WERI-Rb-1 (cell line): ENCODE measurements at regions not wholly inside any gene's neighbourhood (a gene's known extent, or its start where the extent isn't known, plus 50 kb on each side); places are given as distances from the start of the nearest gene placed in this dataset.

Experiments used
- DNase-seq: peaks from one replicate; pipeline ENCODE4 v3.0.0-alpha.2; 2020
- H3K27ac ChIP-seq: fragments of 250-450 bp; sonication (Bioruptor Pico); 2 replicates; pipeline ENCODE4 v1.5.1; 2020; ENCODE audit warnings: mild to moderate bottlenecking, moderate library complexity
- H3K27me3 ChIP-seq: fragments of 250-450 bp; sonication (Bioruptor Pico); 2 replicates; pipeline ENCODE4 v1.5.1; 2021; ENCODE audit warnings: mild to moderate bottlenecking, low read depth, moderate library complexity; ENCODE audit not compliant: insufficient read depth, severe bottlenecking
- H3K36me3 ChIP-seq: fragments of 250-450 bp; sonication (Bioruptor Pico); 2 replicates; pipeline ENCODE4 v1.5.1; 2020; ENCODE audit warnings: mild to moderate bottlenecking, moderate library complexity
- H3K4me3 ChIP-seq: 2 replicates; pipeline ENCODE4 v1.5.1; 2011; ENCODE audit warnings: low read depth, mild to moderate bottlenecking, control low read depth, low read length
- H3K9me3 ChIP-seq: fragments of 250-450 bp; sonication (Bioruptor Pico); 2 replicates; pipeline ENCODE4 v1.5.1; 2021; ENCODE audit warnings: mild to moderate bottlenecking, moderate library complexity; ENCODE audit not compliant: severe bottlenecking
- TF ChIP-seq, protein P1 (sequence below): IDR thresholded peaks from 2 replicates; pipeline ENCODE4 v1.5.1; 2011; ENCODE audit warnings: low read depth, mild to moderate bottlenecking, control low read depth, inconsistent platforms, low read length

DNA sequence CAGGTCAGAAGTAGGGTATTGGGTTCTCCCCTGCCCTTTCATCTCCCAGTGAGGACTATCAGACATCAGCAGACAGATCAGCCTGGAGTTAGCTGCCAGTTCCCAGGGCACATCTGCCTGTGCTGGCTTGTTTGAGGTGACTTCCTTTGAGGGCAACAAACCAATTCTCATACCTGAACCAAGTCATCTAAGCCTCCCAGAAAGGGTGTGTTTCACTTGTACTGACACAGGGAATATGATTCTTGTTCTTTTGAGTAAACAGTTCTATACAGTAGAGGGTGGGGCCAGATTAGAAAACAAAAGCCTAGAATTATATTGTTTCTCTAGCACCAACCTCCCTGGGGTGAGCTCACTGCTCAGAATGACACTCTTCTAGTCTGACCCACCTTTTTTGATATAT lies 591.9 kb downstream of the SLC4A3 start:
- TF ChIP-seq, protein P1, sequence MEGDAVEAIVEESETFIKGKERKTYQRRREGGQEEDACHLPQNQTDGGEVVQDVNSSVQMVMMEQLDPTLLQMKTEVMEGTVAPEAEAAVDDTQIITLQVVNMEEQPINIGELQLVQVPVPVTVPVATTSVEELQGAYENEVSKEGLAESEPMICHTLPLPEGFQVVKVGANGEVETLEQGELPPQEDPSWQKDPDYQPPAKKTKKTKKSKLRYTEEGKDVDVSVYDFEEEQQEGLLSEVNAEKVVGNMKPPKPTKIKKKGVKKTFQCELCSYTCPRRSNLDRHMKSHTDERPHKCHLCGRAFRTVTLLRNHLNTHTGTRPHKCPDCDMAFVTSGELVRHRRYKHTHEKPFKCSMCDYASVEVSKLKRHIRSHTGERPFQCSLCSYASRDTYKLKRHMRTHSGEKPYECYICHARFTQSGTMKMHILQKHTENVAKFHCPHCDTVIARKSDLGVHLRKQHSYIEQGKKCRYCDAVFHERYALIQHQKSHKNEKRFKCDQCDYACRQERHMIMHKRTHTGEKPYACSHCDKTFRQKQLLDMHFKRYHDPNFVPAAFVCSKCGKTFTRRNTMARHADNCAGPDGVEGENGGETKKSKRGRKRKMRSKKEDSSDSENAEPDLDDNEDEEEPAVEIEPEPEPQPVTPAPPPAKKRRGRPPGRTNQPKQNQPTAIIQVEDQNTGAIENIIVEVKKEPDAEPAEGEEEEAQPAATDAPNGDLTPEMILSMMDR, result no peak
- Histone ChIP-seq H3K27ac (no peak overlapping the region), H3K4me3 (no peak overlapping the region), H3K27me3 (no peaks in the 10 kb centered on the region), H3K9me3 (no peaks in the 10 kb centered on the region), H3K36me3 (no peaks in the 10 kb centered on the region)
- no peak for DNase-seq

DNA sequence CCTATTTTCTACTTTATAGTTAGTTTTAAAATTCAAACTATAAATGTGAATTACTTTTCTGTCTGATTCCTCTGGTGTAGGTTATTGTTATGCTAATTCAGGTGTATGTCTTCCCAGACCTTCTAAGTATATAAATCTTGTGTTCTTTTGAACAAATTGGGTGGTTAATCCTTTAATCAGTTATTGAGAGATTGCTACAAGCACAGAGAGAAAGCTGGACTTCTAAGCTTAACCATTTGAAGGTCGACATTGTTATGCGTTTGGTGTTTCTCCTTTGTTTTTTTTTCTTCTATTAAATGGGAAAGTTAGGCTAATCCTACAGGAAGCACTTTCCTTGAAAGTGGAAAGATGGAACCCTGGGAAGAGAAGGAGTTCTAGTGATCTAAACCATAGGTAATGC lies 592.6 kb downstream of the SLC4A3 start:
- Histone ChIP-seq H3K27me3 (no peaks in the 10 kb centered on the region), H3K27ac (no peak overlapping the region), H3K9me3 (no peaks in the 10 kb centered on the region)

DNA sequence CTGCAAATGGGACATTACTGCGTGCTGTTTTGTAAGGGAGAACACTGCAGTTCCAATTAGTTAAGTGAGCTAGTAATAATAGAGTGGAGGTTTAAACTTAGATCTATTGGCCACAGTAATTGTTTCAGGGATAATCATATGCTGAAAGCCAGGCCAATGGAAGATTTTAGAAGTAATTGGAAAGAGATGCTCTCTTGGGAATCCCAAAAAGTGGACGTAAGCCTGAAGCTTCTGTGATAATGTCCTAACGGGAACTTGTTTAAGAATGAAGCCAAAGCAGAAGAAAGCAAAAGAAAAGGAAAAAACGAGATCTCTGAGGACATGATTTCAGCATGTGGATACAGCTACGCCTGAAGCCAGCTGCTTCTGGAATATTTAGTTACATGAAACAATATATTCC lies 594.6 kb downstream of the SLC4A3 start:
- TF ChIP-seq, protein P1, result no peak
- H3K27ac ChIP-seq, result no peak overlapping the region
- H3K27me3 ChIP-seq, result no peaks in the 10 kb centered on the region
- no peak overlapping the region for H3K4me3 ChIP-seq
- no peaks in the 10 kb centered on the region for H3K9me3 ChIP-seq
- H3K36me3 ChIP-seq, result no peaks in the 10 kb centered on the region
- no peak for DNase-seq

More for the DNA sequence above, 592.6 kb downstream of the SLC4A3 start:
- TF ChIP-seq, protein P1, result no peak
- Histone ChIP-seq H3K36me3 (no peaks in the 10 kb centered on the region), H3K4me3 (no peak overlapping the region)
- DNase-seq, result no peak

DNA sequence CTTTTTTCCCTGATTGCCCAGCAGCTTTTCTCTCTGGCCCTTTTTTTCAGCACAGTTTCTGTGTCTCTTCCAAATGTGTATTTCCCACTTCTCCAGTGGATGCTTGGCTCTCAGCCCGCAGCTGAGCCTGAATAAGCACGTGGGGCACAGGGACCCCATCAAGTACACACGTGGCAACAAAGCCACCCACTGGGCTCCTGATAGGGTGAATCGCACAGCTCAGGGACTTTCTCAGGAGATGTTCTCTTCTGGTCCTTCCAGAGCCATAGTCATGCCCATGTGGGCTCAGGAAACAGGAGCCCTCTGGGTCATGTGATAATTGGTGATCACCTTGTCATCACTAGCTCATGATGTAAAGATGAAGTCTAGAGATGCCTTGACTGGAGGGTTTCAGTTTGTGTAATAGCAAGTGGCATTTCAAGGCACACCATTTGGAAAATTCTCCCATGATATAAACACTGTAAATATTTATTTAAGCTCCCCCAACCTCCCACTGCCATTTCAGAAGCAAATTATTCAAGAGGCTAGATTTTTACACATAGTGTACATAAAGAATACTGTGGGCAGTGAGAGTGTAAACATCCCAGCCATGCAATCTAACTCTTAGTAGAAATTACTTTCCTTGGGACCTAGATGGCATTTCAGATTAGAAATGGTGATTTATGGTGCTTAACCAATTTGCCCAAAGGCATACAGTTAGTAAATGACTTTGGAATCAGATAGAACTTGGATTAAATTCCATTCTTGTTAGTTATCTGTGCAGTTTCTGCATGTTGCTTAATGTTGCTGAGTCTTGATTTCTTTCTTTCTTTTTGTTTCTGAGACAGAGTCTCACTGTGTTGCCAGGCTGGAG lies 597.5 kb downstream of the SLC4A3 start:
- H3K36me3 ChIP-seq, result no peaks in the 10 kb centered on the region
- no peak for DNase-seq
- TF ChIP-seq, protein P1, result no peak
- no peaks in the 10 kb centered on the region for H3K27me3 ChIP-seq
- H3K4me3 ChIP-seq, result no peak overlapping the region
- H3K27ac ChIP-seq, result no peak overlapping the region
- no peaks in the 10 kb centered on the region for H3K9me3 ChIP-seq

DNA sequence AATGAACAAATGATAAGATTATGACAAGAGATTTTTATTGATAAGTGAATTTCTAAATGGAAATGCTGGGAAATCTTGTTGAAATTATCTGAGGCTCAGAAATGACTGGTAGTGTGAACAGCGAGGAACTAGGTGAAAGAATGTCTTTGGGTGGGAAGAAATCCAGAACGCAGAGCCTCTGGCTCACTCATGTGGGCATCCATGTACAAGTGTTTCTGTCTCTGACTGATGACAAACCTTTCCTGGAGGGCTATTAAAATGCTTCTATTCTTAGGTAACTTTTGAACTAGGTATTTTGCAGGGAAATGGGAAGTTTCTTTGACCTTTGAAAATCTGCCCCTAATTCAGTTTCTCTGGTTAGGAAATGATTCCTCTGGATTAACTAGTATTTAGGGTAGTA lies 598.6 kb downstream of the SLC4A3 start:
- no peak overlapping the region for H3K4me3 ChIP-seq
- DNase-seq, result no peak
- no peak overlapping the region for H3K27ac ChIP-seq
- TF ChIP-seq, protein P1, result no peak
- H3K36me3 ChIP-seq, result no peaks in the 10 kb centered on the region
- H3K9me3 ChIP-seq, result no peaks in the 10 kb centered on the region
- no peaks in the 10 kb centered on the region for H3K27me3 ChIP-seq

DNA sequence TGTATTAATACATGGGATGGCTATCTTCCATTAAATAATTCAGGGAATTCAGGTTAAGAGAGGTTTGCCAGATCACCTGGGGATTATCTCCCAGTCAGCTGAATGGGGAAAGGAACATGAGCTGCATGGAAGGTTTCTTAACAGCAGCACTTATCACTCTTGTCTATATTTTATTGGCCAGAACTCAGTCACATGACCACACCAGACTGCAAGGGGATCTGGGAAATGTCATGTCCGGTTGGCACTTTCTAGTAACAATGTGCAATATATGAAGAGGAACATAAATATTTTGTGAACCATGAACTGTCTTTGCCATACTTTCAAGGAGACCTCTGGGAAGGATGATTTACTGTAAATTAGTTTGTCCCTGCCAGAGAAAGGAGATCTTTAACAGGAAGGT lies 599.1 kb downstream of the SLC4A3 start:
- TF ChIP-seq, protein P1, result no peak
- H3K27ac ChIP-seq, result no peak overlapping the region
- no peak overlapping the region for H3K4me3 ChIP-seq
- H3K9me3 ChIP-seq, result no peaks in the 10 kb centered on the region
- H3K27me3 ChIP-seq, result no peaks in the 10 kb centered on the region
- no peaks in the 10 kb centered on the region for H3K36me3 ChIP-seq
- no peak for DNase-seq
